Stimulated activated CD8-positive, alpha-beta memory T cell treated with anti-CD3 and anti-CD28 coated beads, Interleukin-4, amount 100 ng/mL, for 24 hours (primary cell): ENCODE measurements at regions not wholly inside any gene's neighbourhood (a gene's known extent, or its start where the extent isn't known, plus 50 kb on each side); places are given as distances from the start of the nearest gene placed in this dataset.
"Not testable (repeated sequence)": the region's sequence is repeated elsewhere in the genome, so short reads cannot be mapped to it uniquely, and the experiment has no call there.

ENCODE experiments used
- DNase-seq: peaks from one replicate; pipeline ENCODE4 v3.0.0-alpha.2; 2020; ENCODE audit warnings: low read depth

GRCh38 chr2:43019025-43019367, 207.4 kb downstream of the ZFP36L2 start:
- no peak for DNase-seq

- DNase-seq: no peak
Observed at GRCh38 chr2:43018179-43019024, 208.0 kb downstream of the ZFP36L2 start.

- DNase-seq: no peak
Observed at GRCh38 chr2:43013821-43014345, 212.5 kb downstream of the ZFP36L2 start.

GRCh38 chr2:43012966-43013365, 213.4 kb downstream of the ZFP36L2 start:
- no peak for DNase-seq

DNA sequence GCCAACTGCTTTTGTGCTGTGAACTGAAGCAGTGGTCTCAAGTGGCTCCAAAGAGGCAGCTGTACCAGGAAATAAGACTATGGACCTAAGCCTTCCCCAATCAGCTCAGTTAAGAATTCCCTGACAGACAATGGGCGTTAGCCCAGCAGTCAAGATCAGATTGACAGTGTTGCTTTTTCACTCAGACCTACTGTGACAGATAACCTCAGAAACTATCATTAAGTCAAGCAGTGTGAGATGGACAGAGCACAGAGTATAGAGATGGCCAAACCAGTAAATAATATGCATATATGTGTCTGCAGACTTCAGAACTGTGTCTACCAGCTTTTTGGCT, 215.3 kb downstream of the ZFP36L2 start:
- DNase-seq: no peak

GRCh38 chr2:43010438-43011157, 215.8 kb downstream of the ZFP36L2 start:
- no peak for DNase-seq

DNA sequence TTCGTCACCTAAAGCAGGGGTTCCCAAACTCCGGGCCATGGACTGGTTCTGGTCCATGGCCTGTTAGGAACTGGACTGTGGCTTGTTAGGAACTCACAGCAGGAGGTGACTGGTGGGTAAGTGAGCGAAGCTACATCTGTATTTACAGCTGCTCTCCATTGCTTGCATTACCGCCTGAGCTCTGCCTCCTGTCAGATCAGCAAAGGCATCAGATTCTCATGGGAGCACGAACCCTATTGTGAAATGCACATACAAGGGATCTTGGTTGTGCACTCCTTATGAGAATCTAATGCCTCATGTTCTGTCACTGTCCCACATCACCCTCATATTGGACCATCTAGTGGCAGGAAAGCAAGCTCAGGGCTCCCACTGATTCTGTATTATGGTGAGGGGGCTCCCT, 217.0 kb downstream of the ZFP36L2 start:
- DNase-seq: no peak

DNA sequence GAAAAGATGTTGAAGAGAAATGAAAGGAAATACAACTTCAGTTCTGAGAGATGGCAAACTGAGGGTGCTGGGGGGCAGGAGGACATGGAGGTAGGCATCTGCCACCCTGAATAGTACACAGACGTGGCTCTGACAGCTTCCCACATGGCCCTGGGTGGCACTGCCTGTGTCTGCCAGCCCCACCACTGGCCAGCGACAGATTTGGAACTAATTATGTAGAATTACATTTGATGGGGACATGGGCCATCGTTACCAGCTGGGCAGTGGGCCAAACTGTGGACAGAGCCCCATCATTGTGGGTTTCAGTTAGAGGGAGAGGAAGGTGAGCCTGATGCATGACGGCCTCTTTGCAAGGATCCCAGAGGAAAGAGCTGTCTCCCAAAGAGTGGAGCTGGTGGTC, 216.0 kb upstream of the HAAO start:
- no peak for DNase-seq

- DNase-seq: no peak
Observed at GRCh38 chr2:43007901-43008300, 215.5 kb upstream of the HAAO start.

GRCh38 chr2:43006834-43007543, 214.6 kb upstream of the HAAO start:
- no peak for DNase-seq

DNA sequence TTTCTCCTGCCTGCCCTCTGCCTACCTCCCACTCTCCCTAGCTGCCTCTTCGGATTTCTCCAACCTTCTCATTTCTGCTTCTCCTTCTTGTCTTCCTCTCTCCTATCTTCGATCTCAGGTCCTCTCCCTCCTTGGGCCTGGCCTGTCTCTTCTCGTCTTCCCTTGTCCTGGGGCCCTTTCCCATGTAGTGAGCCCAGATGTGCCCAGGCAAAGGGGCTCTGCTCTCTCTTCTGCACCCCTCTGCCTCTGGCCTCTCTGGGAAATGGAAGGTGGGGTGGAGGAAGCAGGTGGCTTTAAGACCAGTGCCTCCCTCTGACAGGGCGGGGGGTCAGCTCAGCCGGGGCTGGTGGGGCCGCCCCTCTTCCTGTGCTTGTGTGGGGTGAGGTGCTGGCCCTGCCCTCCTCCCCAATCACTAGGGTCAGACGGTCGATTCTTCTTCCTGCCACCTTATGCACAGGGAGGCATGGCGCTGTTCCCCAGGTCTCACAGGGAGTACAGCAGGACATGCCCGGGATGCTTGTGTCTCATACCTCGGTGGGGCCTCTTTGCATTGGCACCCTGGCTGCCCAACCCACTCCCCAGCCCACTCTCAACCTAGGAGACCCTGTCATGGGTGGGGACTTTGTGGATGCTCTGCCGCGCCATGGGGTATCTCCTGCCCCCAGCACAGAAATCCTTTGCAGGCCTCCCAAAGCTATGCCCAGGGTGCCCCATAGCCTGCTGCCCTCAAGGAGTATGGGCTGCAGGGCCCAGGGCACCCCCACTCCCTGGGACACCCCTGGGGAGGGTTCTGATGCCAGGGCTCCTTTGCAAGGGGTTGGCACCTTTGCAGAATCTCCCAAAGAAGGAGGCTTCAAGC, 213.8 kb upstream of the HAAO start:
- no peak for DNase-seq

DNA sequence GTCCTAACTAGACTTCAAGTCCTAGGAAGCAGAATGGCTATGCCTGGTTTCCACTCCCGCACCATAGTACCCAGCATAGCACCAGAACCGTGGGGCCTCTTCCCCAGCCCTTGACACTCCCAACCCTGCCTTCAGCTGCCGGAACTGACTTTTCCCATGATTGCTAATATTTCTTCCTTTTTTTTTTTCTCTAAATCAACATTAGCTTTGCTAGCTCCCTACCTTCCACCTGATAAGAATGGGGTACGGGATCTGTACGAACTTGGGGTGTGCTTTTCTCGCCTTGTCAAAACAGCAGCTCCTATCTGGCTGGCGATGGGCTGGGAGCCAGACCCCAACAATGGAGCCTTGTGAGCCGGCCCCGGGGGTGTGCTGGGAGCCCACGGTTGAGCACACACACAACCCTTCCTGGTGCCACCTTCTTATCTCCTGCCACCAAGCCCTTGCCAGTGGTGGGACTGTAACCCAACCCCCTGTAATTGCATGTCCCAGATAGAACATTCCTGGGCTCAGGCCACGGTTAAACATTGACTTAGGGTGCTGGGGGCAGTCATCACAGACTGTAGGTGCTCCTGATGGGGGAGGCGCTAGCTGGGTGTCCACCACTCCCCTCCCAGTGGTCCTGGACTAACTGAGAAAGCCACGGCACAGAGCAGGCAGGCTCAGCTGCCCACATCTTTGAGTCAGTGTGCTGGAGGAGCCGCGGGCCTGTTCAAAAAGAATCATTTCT, 213.0 kb upstream of the HAAO start:
- DNase-seq: no peak

- DNase-seq: no peak
Observed at GRCh38 chr2:43004879-43005244, 212.5 kb upstream of the HAAO start.

- not testable (repeated sequence) for DNase-seq
Observed at GRCh38 chr2:43004126-43004865, 211.9 kb upstream of the HAAO start.

DNA sequence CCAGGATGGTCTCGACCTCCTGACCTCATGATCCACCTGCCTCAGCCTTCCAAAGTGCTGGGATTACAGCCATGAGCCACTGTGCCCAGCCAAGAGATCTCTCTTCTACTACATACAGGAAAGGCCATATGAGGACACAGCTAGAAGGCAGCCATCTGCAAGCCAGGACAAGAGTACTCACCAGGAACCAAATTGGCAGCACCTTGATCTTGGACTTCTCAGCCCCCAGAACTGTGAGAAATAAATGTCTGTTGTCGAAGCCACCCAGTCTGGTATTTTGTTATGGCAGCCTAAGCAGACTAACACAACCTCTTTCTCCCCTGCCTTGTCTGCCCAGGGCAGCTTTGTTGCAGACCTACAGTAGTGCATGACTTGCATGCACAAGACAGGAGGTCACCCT, 211.3 kb upstream of the HAAO start:
- no peak for DNase-seq

DNA sequence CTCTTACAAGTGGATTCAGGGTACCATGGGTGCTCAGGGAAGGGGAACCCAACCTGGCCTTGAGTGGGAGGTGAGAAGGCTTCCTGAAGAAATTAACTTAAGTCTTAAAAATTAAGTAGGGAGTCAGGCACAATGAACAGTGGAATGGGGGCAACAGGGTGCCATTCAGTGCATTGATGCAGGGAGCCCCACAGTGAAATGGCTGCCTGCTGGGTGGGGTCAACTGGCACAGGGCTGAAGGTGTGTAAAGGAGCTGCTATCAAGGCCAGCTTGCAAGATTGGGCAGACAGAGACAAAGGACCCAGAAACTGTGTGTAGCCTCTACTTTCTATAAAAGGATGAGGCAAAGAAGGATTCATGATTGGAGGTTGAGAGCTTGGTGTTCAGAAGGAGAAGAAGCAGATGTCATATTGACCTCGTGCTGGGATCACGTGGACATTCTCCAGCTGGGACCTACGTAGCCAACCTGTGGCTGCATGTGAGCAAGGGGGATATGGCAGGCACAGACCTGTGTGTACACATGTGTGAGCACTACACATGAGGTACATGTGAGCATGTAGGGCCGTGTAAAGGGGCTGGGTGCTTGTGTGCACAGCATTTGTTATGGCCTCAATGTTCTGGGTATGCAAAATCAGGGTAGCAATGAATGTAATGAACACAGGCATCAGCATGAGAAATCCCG, 209.5 kb upstream of the HAAO start:
- no peak for DNase-seq

GRCh38 chr2:43001055-43001378, 208.6 kb upstream of the HAAO start:
- no peak for DNase-seq

GRCh38 chr2:43000242-43001054, 208.1 kb upstream of the HAAO start:
- DNase-seq: no peak

- DNase-seq: no peak
Observed at GRCh38 chr2:42999856-43000241, 207.5 kb upstream of the HAAO start.
